Cardiac fibroblast (primary cell): ENCODE measurements at regions not wholly inside any gene's neighbourhood (a gene's known extent, or its start where the extent isn't known, plus 50 kb on each side); places are given as distances from the start of the nearest gene placed in this dataset.

Experiments used
- DNase-seq, 2 donors: peaks; one replicate each; pipeline versions ENCODE4 v3.0.0 to v3.0.0-alpha.2; 2010; ENCODE audit warnings: low read depth in 2 of 2
- H3K4me3 ChIP-seq, 2 donors: replicated peaks in 1 of 2; 1 replicate in 1 of 2; 2 replicates in 1 of 2; pipeline ENCODE4 v1.5.1; 2011; ENCODE audit warnings: low read depth in 2 of 2, low read length in 2 of 2, mild to moderate bottlenecking in 2 of 2, moderate library complexity in 1 of 2
- TF ChIP-seq, protein P1 (sequence below): IDR thresholded peaks from one replicate; pipeline ENCODE4 v1.5.1; 2011; ENCODE audit warnings: low read depth, mild to moderate bottlenecking, low read length, inconsistent platforms

DNA sequence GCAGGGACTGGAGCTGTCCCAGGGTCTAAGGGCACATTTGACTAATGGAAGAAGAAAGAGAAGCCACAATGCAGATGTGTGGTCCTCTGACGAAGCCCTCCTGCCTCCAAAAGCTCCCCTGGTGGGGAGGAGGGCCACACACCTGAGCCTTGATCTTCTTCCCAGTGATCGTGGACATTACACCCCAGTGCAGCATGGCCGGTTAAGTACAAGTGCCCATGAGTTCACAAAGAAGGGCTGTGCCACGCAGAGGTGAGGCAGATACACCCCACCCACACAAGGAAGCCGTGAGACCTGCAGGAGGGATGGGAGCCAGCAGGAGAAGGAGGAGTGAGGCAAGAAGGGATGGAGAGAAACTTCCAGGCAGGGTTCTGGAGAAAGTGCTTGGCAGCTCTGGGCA is 199.0 kb upstream of the MVB12B start:
- TF ChIP-seq, protein P1, sequence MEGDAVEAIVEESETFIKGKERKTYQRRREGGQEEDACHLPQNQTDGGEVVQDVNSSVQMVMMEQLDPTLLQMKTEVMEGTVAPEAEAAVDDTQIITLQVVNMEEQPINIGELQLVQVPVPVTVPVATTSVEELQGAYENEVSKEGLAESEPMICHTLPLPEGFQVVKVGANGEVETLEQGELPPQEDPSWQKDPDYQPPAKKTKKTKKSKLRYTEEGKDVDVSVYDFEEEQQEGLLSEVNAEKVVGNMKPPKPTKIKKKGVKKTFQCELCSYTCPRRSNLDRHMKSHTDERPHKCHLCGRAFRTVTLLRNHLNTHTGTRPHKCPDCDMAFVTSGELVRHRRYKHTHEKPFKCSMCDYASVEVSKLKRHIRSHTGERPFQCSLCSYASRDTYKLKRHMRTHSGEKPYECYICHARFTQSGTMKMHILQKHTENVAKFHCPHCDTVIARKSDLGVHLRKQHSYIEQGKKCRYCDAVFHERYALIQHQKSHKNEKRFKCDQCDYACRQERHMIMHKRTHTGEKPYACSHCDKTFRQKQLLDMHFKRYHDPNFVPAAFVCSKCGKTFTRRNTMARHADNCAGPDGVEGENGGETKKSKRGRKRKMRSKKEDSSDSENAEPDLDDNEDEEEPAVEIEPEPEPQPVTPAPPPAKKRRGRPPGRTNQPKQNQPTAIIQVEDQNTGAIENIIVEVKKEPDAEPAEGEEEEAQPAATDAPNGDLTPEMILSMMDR: no peak
- DNase-seq: no peak
- H3K4me3 ChIP-seq: no peak overlapping the region

DNA sequence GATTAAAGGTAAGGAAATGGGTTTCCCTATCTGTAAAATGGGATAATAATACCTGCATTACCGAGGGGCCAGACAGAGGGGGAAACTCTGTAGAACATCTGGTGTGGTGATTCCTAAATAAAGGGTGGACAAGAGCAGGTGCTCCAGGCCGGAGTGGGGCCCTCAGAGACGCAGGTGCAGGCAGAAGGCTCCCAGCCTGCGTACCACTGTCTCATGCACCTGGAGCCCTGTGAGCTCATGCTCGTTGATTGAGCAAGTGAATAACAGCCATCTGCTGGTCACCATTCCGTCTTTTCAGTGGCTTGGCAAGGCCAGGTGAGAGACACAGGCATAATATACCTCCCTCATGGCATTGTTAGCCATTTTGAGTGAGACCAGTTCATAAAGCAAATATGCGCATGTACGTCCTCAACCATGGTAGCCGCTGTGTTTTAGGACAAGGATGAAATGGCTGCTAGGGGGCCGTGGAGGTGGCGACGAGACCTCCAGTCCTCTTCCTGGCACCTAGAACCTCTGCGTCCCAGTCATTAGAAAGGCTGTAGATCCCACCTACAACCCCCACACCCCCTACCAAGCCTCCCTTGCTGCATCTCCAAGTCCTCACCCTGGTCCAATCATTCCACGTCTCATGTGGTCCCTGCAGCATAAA is 198.0 kb upstream of the MVB12B start:
- H3K4me3 ChIP-seq: no peak overlapping the region
- TF ChIP-seq, protein P1: no peak
- DNase-seq: no peak

DNA sequence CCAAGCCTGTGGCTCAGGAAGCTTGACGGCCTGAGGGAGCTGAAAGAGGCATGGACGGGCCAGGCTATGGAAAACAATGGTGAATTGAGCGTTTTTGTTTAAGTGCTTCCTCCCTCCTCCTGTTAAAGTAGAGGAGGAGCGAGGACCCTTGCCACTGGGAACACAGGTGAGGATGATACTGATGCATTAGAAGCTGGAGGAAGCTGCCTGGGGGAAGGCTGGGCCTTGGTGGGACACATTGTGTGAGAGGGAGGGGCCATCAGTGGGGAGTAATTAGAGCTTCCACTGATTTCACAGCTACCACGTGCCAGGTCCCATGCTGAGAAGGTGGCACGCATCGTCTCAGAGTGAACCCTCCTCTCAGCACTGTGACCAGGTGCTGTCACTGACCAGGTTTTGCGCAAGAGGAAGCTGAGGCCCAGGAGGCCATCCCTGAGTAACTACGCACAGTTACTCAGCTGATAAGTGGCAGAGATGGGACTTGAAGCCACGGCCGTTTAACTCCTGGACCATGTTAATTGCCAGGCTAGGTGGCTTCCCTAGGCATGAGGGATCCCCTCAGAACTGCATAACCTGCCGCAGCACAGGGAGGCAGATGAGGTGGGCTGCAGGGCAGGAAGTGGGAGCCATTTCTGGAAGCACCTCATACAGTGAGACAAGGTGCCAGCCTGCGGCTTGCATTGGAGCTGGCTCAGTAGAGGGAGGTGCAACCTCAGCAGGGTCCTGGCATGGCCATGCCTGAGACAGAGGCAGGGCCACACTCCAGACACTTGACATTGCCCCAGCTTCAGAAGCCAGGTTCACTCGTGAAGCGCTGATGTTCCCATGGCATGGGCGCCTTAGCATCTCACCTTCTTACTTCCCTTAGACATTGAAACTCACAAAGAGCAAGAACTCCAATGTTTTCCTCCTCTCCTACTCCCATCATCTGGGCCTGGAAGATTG is 195.3 kb upstream of the MVB12B start:
- TF ChIP-seq, protein P1: no peak
- DNase-seq: no peak

DNA sequence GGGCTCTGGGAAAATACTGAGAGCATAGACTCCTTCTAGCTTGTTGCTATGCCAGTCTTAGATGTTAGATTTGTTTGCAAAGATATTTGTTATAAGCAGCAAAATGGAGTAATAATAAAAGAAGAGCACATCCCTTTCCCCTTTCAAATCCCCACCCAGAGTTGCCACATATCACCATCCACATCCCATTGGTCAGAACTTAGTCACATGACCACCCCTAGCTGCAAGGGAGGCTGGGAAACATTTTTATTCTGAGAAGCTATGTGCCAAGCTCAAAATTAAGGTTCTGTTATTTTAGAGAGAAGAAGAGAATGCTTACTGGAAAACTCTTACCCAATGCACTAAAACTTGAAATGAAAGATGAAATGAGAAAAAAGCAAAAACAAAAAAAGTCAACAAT is 193.9 kb upstream of the MVB12B start:
- DNase-seq: peak in 1 of 2 donors; percentile 3
- no peak overlapping the region for H3K4me3 ChIP-seq
- TF ChIP-seq, protein P1: no peak

More for the DNA sequence above, 195.3 kb upstream of the MVB12B start:
- no peak overlapping the region for H3K4me3 ChIP-seq

DNA sequence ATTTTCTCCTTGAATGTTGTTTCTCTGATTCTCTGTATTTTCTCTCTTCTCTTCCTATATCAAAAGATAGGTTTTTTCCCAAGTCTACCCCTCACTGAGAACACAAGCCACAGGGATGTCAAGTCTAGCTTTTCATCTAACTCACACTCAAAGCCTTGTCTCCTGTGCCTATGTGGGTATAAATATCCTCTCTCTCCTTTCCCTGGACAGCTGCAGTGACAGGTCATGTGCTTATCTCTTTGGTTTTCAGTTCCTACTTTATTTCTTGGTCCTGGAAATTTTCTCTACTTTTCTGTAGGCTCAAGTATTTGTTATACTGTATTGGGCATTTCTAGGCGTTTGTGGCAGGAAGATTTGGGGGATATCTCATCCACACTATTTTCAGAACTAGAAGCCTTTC is 182.4 kb upstream of the MVB12B start:
- H3K4me3 ChIP-seq: no peak overlapping the region
- TF ChIP-seq, protein P1: no peak
- no peak for DNase-seq

DNA sequence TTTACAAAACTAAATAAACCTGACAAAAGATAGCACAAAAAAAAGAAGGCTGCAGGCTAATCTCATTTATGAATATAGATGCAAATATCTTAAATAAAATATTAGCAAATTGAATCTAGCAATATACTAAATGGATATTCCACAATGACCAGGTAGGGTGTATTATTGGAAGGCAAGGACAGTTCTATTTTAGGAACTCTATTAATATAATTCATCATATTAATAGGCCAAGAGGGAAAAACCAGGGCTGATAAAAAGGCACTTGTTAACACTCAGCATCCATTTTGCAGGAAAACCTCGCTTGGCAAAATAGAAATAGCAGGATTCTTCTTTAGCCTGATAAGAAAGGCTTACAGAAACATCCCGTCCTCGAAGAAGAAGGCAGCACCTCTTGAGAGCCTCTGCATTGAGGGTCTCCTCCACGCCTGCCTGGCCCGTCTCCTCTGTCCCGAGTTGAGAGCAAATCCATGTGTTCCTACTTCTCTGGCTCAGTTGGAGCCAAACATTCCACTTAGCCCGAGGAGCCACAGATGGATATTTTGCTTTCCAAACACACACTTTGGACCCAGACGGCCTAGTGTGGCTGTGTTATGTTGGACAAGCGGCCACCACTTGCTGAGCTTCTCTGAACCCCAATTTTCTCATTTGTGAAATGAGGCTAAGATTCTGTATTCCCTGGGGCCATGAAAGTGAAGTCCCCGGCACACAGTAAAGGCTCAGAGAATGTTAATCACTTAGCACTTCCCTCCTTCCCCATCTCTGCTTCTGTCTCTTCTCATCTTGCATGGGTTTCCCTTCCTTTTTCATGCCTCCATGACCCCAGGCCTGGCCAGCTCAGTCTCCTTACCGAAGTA is 181.8 kb upstream of the MVB12B start:
- no peak for DNase-seq
- H3K4me3 ChIP-seq: no peak overlapping the region
- TF ChIP-seq, protein P1: no peak
